ENCODE measurements at regions not wholly inside any gene's neighbourhood (a gene's known extent, or its start where the extent isn't known, plus 50 kb on each side); places are given as distances from the start of the nearest gene placed in this dataset.

GRCh38 chr5:72612810-72613209, 105.6 kb upstream of the ZNF366 start:
- Histone ChIP-seq H3K27me3 (ENCODE audit: insufficient read depth, poor library complexity, severe bottlenecking) (no peaks in the 10 kb centered on the region), H3K27ac (ENCODE audit: poor library complexity, severe bottlenecking) (no peak overlapping the region), H3K9me3 (ENCODE audit: severe bottlenecking) (no peaks in the 10 kb centered on the region), H3K36me3 (ENCODE audit: low read depth) (no peaks in the 10 kb centered on the region), H3K4me1 (ENCODE audit: insufficient read depth, poor library complexity, severe bottlenecking) (no peaks in the 10 kb centered on the region), H3K4me3 (ENCODE audit: severe bottlenecking) (no peak overlapping the region)
- TF ChIP-seq CTCF (IDR thresholded peaks at IDR 0.05; ENCODE audit: poor library complexity, severe bottlenecking): no peak
- ATAC-seq (ENCODE audit: low read depth): no peak
- no peak for DNase-seq (ENCODE audit: low spot score)

GRCh38 chr5:72611118-72611730, 104.0 kb upstream of the ZNF366 start:
- no peak overlapping the region for H3K27ac ChIP-seq (ENCODE audit: poor library complexity, severe bottlenecking)
- no peaks in the 10 kb centered on the region for H3K27me3 ChIP-seq (ENCODE audit: insufficient read depth, poor library complexity, severe bottlenecking)
- H3K4me1 ChIP-seq (ENCODE audit: insufficient read depth, poor library complexity, severe bottlenecking): no peaks in the 10 kb centered on the region
- no peak overlapping the region for H3K4me3 ChIP-seq (ENCODE audit: severe bottlenecking)
- H3K9me3 ChIP-seq (ENCODE audit: severe bottlenecking): no peaks in the 10 kb centered on the region
- ATAC-seq (ENCODE audit: low read depth): peak; percentile 97
- no peaks in the 10 kb centered on the region for H3K36me3 ChIP-seq (ENCODE audit: low read depth)
- TF ChIP-seq CTCF (IDR thresholded peaks at IDR 0.05; ENCODE audit: poor library complexity, severe bottlenecking): peak; percentile 98
- no peak for DNase-seq (ENCODE audit: low spot score)

- DNase-seq (ENCODE audit: low spot score) (no peak), ATAC-seq (ENCODE audit: low read depth) (no peak)
- H3K36me3 ChIP-seq (ENCODE audit: low read depth): no peaks in the 10 kb centered on the region
- H3K27me3 ChIP-seq (ENCODE audit: insufficient read depth, poor library complexity, severe bottlenecking): no peaks in the 10 kb centered on the region
- H3K9me3 ChIP-seq (ENCODE audit: severe bottlenecking): no peaks in the 10 kb centered on the region
- no peak for TF ChIP-seq CTCF (IDR thresholded peaks at IDR 0.05; ENCODE audit: poor library complexity, severe bottlenecking)
- H3K27ac ChIP-seq (ENCODE audit: poor library complexity, severe bottlenecking): no peak overlapping the region
- H3K4me1 ChIP-seq (ENCODE audit: insufficient read depth, poor library complexity, severe bottlenecking): peaks cover 13% of the 10 kb centered on the region
- H3K4me3 ChIP-seq (ENCODE audit: severe bottlenecking): no peak overlapping the region
Observed at GRCh38 chr5:72608926-72609325, 101.7 kb upstream of the ZNF366 start.

- Histone ChIP-seq H3K27ac (ENCODE audit: poor library complexity, severe bottlenecking) (no peak overlapping the region), H3K36me3 (ENCODE audit: low read depth) (no peaks in the 10 kb centered on the region), H3K9me3 (ENCODE audit: severe bottlenecking) (no peaks in the 10 kb centered on the region), H3K27me3 (ENCODE audit: insufficient read depth, poor library complexity, severe bottlenecking) (no peaks in the 10 kb centered on the region), H3K4me3 (ENCODE audit: severe bottlenecking) (no peak overlapping the region), H3K4me1 (ENCODE audit: insufficient read depth, poor library complexity, severe bottlenecking) (peaks cover 17% of the 10 kb centered on the region)
- DNase-seq (ENCODE audit: low spot score) (no peak), ATAC-seq (ENCODE audit: low read depth) (no peak)
- no peak for TF ChIP-seq CTCF (IDR thresholded peaks at IDR 0.05; ENCODE audit: poor library complexity, severe bottlenecking)
Observed at GRCh38 chr5:72608297-72608696, 101.1 kb upstream of the ZNF366 start.

- no peak for ATAC-seq (ENCODE audit: low read depth)
- no peak overlapping the region for H3K27ac ChIP-seq (ENCODE audit: poor library complexity, severe bottlenecking)
Observed at GRCh38 chr5:72607381-72607780, 100.2 kb upstream of the ZNF366 start.

More at GRCh38 chr5:72607381-72607780, 100.2 kb upstream of the ZNF366 start:
- Histone ChIP-seq H3K4me3 (ENCODE audit: severe bottlenecking) (no peak overlapping the region), H3K27me3 (ENCODE audit: insufficient read depth, poor library complexity, severe bottlenecking) (no peaks in the 10 kb centered on the region), H3K4me1 (ENCODE audit: insufficient read depth, poor library complexity, severe bottlenecking) (peaks cover 25% of the 10 kb centered on the region), H3K36me3 (ENCODE audit: low read depth) (no peaks in the 10 kb centered on the region), H3K9me3 (ENCODE audit: severe bottlenecking) (no peaks in the 10 kb centered on the region)
- TF ChIP-seq CTCF (IDR thresholded peaks at IDR 0.05; ENCODE audit: poor library complexity, severe bottlenecking): no peak
- DNase-seq (ENCODE audit: low spot score): no peak

Measured in RWPE2 (cell line).